ENCODE measurements at regions not wholly inside any gene's neighbourhood (a gene's known extent, or its start where the extent isn't known, plus 50 kb on each side); places are given as distances from the start of the nearest gene placed in this dataset.
A peak's percentile ranks its signal among the peaks of the same experiment; 100 is the strongest.

- H3K36me3 ChIP-seq (ENCODE audit: control insufficient read depth, insufficient read depth, low read length), result no peaks in the 10 kb centered on the region
- Mint-ChIP-seq H3K27ac (peak overlapping the region in 1 of 3 donors; percentile 9), H3K36me3 (no peaks in the 10 kb centered on the region), H3K4me1 (no peaks in the 10 kb centered on the region), H3K4me3 (no peak overlapping the region), H3K9me3 (peaks cover 0 to 9% (median 0%) of the 10 kb centered on the region in 7 donors), H3K27me3 (peaks cover 6% of the 10 kb centered on the region)
- no peaks in the 10 kb centered on the region for H3K4me1 ChIP-seq (ENCODE audit: control insufficient read depth, insufficient read depth, low read length, poor library complexity, severe bottlenecking)
- DNase-seq, result no peak
- no peak overlapping the region for H3K4me3 ChIP-seq (ENCODE audit: low read depth, low read length)
- H3K9me3 ChIP-seq (ENCODE audit: control insufficient read depth in 2 of 2, low read length in 2 of 2), result no peaks in the 10 kb centered on the region
- H3K27ac ChIP-seq (ENCODE audit: insufficient read depth, low read length, poor library complexity, severe bottlenecking), result no peak overlapping the region
- H3K27me3 ChIP-seq (ENCODE audit: control insufficient read depth, insufficient read depth, low read length), result peaks cover 2% of the 10 kb centered on the region
- ATAC-seq (ENCODE audit: low read depth in 2 of 2), result no peak
Observed at GRCh38 chr2:19762959-19763605, 138.7 kb downstream of the TTC32 start.

- Histone ChIP-seq H3K36me3 (ENCODE audit: control insufficient read depth, insufficient read depth, low read length) (no peaks in the 10 kb centered on the region), H3K4me3 (ENCODE audit: low read depth, low read length) (no peak overlapping the region), H3K9me3 (ENCODE audit: control insufficient read depth in 2 of 2, low read length in 2 of 2) (no peaks in the 10 kb centered on the region), H3K27me3 (ENCODE audit: control insufficient read depth, insufficient read depth, low read length) (peaks cover 2% of the 10 kb centered on the region), H3K4me1 (ENCODE audit: control insufficient read depth, insufficient read depth, low read length, poor library complexity, severe bottlenecking) (no peaks in the 10 kb centered on the region), H3K27ac (ENCODE audit: insufficient read depth, low read length, poor library complexity, severe bottlenecking) (no peak overlapping the region)
- DNase-seq (no peak), ATAC-seq (ENCODE audit: low read depth in 2 of 2) (no peak)
- Mint-ChIP-seq H3K36me3 (no peaks in the 10 kb centered on the region), H3K27ac (no peak overlapping the region), H3K4me3 (no peak overlapping the region), H3K9me3 (peaks cover 0 to 9% (median 0%) of the 10 kb centered on the region in 7 donors), H3K27me3 (peaks cover 6% of the 10 kb centered on the region), H3K4me1 (no peaks in the 10 kb centered on the region)
Observed at GRCh38 chr2:19762142-19762541, 139.6 kb downstream of the TTC32 start.

- no peak overlapping the region for H3K4me3 Mint-ChIP-seq
- Histone ChIP-seq H3K36me3 (ENCODE audit: control insufficient read depth, insufficient read depth, low read length) (no peaks in the 10 kb centered on the region), H3K27ac (ENCODE audit: insufficient read depth, low read length, poor library complexity, severe bottlenecking) (no peak overlapping the region), H3K9me3 (ENCODE audit: control insufficient read depth in 2 of 2, low read length in 2 of 2) (no peaks in the 10 kb centered on the region), H3K4me1 (ENCODE audit: control insufficient read depth, insufficient read depth, low read length, poor library complexity, severe bottlenecking) (no peaks in the 10 kb centered on the region), H3K27me3 (ENCODE audit: control insufficient read depth, insufficient read depth, low read length) (peaks cover 2% of the 10 kb centered on the region), H3K4me3 (ENCODE audit: low read depth, low read length) (no peak overlapping the region)
- no peaks in the 10 kb centered on the region for H3K36me3 Mint-ChIP-seq
- no peaks in the 10 kb centered on the region for H3K4me1 Mint-ChIP-seq
- ATAC-seq (ENCODE audit: low read depth in 2 of 2) (no peak), DNase-seq (no peak)
- peaks cover 0 to 6% (median 0%) of the 10 kb centered on the region in 7 donors for H3K9me3 Mint-ChIP-seq
- no peak overlapping the region for H3K27ac Mint-ChIP-seq
- peaks cover 6% of the 10 kb centered on the region for H3K27me3 Mint-ChIP-seq
Observed at GRCh38 chr2:19759880-19760279, 141.9 kb downstream of the TTC32 start.

GRCh38 chr2:19758658-19759057, 143.1 kb downstream of the TTC32 start:
- ATAC-seq (ENCODE audit: low read depth in 2 of 2) (no peak), DNase-seq (no peak)
- Mint-ChIP-seq H3K27me3 (no peaks in the 10 kb centered on the region), H3K4me1 (no peaks in the 10 kb centered on the region), H3K4me3 (no peak overlapping the region), H3K9me3 (peaks cover 0 to 5% (median 0%) of the 10 kb centered on the region in 7 donors), H3K36me3 (no peaks in the 10 kb centered on the region), H3K27ac (no peak overlapping the region)
- H3K36me3 ChIP-seq (ENCODE audit: control insufficient read depth, insufficient read depth, low read length), result no peaks in the 10 kb centered on the region
- H3K27ac ChIP-seq (ENCODE audit: insufficient read depth, low read length, poor library complexity, severe bottlenecking), result no peak overlapping the region
- peaks cover 2% of the 10 kb centered on the region for H3K27me3 ChIP-seq (ENCODE audit: control insufficient read depth, insufficient read depth, low read length)
- H3K4me1 ChIP-seq (ENCODE audit: control insufficient read depth, insufficient read depth, low read length, poor library complexity, severe bottlenecking), result no peaks in the 10 kb centered on the region
- H3K4me3 ChIP-seq (ENCODE audit: low read depth, low read length), result no peak overlapping the region
- H3K9me3 ChIP-seq (ENCODE audit: control insufficient read depth in 2 of 2, low read length in 2 of 2), result no peaks in the 10 kb centered on the region

- H3K4me3 Mint-ChIP-seq, result no peak overlapping the region
- DNase-seq (no peak), ATAC-seq (ENCODE audit: low read depth in 2 of 2) (no peak)
- H3K4me1 Mint-ChIP-seq, result no peaks in the 10 kb centered on the region
- H3K27ac Mint-ChIP-seq, result no peak overlapping the region
- Histone ChIP-seq H3K4me3 (ENCODE audit: low read depth, low read length) (no peak overlapping the region), H3K27me3 (ENCODE audit: control insufficient read depth, insufficient read depth, low read length) (peaks cover 2% of the 10 kb centered on the region), H3K36me3 (ENCODE audit: control insufficient read depth, insufficient read depth, low read length) (no peaks in the 10 kb centered on the region), H3K27ac (ENCODE audit: insufficient read depth, low read length, poor library complexity, severe bottlenecking) (no peak overlapping the region), H3K9me3 (ENCODE audit: control insufficient read depth in 2 of 2, low read length in 2 of 2) (no peaks in the 10 kb centered on the region), H3K4me1 (ENCODE audit: control insufficient read depth, insufficient read depth, low read length, poor library complexity, severe bottlenecking) (no peaks in the 10 kb centered on the region)
- H3K36me3 Mint-ChIP-seq, result no peaks in the 10 kb centered on the region
- H3K9me3 Mint-ChIP-seq, result peaks cover 0 to 5% (median 0%) of the 10 kb centered on the region in 7 donors
- H3K27me3 Mint-ChIP-seq, result no peaks in the 10 kb centered on the region
Observed at GRCh38 chr2:19757586-19757985, 144.2 kb downstream of the TTC32 start.

GRCh38 chr2:19754907-19755306, 146.9 kb downstream of the TTC32 start:
- H3K4me1 Mint-ChIP-seq, result no peaks in the 10 kb centered on the region
- H3K9me3 Mint-ChIP-seq, result peaks cover 0 to under 1% (median 0%) of the 10 kb centered on the region in 7 donors
- H3K4me3 Mint-ChIP-seq, result no peak overlapping the region
- H3K36me3 Mint-ChIP-seq, result no peaks in the 10 kb centered on the region
- DNase-seq, result no peak
- Histone ChIP-seq H3K36me3 (ENCODE audit: control insufficient read depth, insufficient read depth, low read length) (no peaks in the 10 kb centered on the region), H3K27ac (ENCODE audit: insufficient read depth, low read length, poor library complexity, severe bottlenecking) (no peak overlapping the region), H3K4me3 (ENCODE audit: low read depth, low read length) (no peak overlapping the region), H3K27me3 (ENCODE audit: control insufficient read depth, insufficient read depth, low read length) (no peaks in the 10 kb centered on the region), H3K9me3 (ENCODE audit: control insufficient read depth in 2 of 2, low read length in 2 of 2) (no peaks in the 10 kb centered on the region), H3K4me1 (ENCODE audit: control insufficient read depth, insufficient read depth, low read length, poor library complexity, severe bottlenecking) (no peaks in the 10 kb centered on the region)
- ATAC-seq (ENCODE audit: low read depth in 2 of 2), result no peak
- H3K27ac Mint-ChIP-seq, result no peak overlapping the region
- H3K27me3 Mint-ChIP-seq, result no peaks in the 10 kb centered on the region

- ATAC-seq (ENCODE audit: low read depth in 2 of 2) (no peak), DNase-seq (no peak)
- Mint-ChIP-seq H3K27me3 (no peaks in the 10 kb centered on the region), H3K36me3 (no peaks in the 10 kb centered on the region), H3K4me1 (no peaks in the 10 kb centered on the region), H3K9me3 (peaks cover 0 to 1% (median 0%) of the 10 kb centered on the region in 7 donors), H3K27ac (peak overlapping the region in 1 of 3 donors; percentile 54), H3K4me3 (no peak overlapping the region)
- Histone ChIP-seq H3K4me3 (ENCODE audit: low read depth, low read length) (no peak overlapping the region), H3K4me1 (ENCODE audit: control insufficient read depth, insufficient read depth, low read length, poor library complexity, severe bottlenecking) (no peaks in the 10 kb centered on the region), H3K9me3 (ENCODE audit: control insufficient read depth in 2 of 2, low read length in 2 of 2) (no peaks in the 10 kb centered on the region), H3K27me3 (ENCODE audit: control insufficient read depth, insufficient read depth, low read length) (no peaks in the 10 kb centered on the region), H3K27ac (ENCODE audit: insufficient read depth, low read length, poor library complexity, severe bottlenecking) (no peak overlapping the region), H3K36me3 (ENCODE audit: control insufficient read depth, insufficient read depth, low read length) (no peaks in the 10 kb centered on the region)
Observed at GRCh38 chr2:19753818-19754217, 148.0 kb downstream of the TTC32 start.

- Mint-ChIP-seq H3K27me3 (no peaks in the 10 kb centered on the region), H3K36me3 (no peaks in the 10 kb centered on the region), H3K27ac (no peak overlapping the region), H3K4me3 (no peak overlapping the region), H3K9me3 (peaks cover 0 to 1% (median 0%) of the 10 kb centered on the region in 7 donors), H3K4me1 (no peaks in the 10 kb centered on the region)
- Histone ChIP-seq H3K27me3 (ENCODE audit: control insufficient read depth, insufficient read depth, low read length) (no peaks in the 10 kb centered on the region), H3K4me1 (ENCODE audit: control insufficient read depth, insufficient read depth, low read length, poor library complexity, severe bottlenecking) (no peaks in the 10 kb centered on the region), H3K9me3 (ENCODE audit: control insufficient read depth in 2 of 2, low read length in 2 of 2) (no peaks in the 10 kb centered on the region), H3K27ac (ENCODE audit: insufficient read depth, low read length, poor library complexity, severe bottlenecking) (no peak overlapping the region), H3K36me3 (ENCODE audit: control insufficient read depth, insufficient read depth, low read length) (no peaks in the 10 kb centered on the region), H3K4me3 (ENCODE audit: low read depth, low read length) (no peak overlapping the region)
- no peak for DNase-seq
- ATAC-seq (ENCODE audit: low read depth in 2 of 2), result no peak
Observed at GRCh38 chr2:19753314-19753713, 148.5 kb downstream of the TTC32 start.

All from CD4-positive, CD25-positive, alpha-beta regulatory T cell (primary cell).